Small intestine (tissue), 7 donors: ENCODE measurements at regions not wholly inside any gene's neighbourhood (a gene's known extent, or its start where the extent isn't known, plus 50 kb on each side); places are given as distances from the start of the nearest gene placed in this dataset.
"Not testable (repeated sequence)": the region's sequence is repeated elsewhere in the genome, so short reads cannot be mapped to it uniquely, and the experiment has no call there.

ENCODE experiments used
- DNase-seq, 2 donors: peaks; one replicate each; pipeline versions ENCODE4 v3.0.0 to v3.0.0-alpha.2; 2013
- FAIRE-seq: peaks from 2 replicates; lab custom pipeline; 2012; peaks lifted over from hg19 to GRCh38; lab: Jason Lieb, UNC
- H3K27ac ChIP-seq, 3 donors: one replicate each; pipeline ENCODE4 v1.5.1; 2013; ENCODE audit warnings: low read length in 2 of 3, mild to moderate bottlenecking in 2 of 3, control low read depth in 1 of 3, inconsistent platforms in 1 of 3, low read depth in 1 of 3, moderate library complexity in 1 of 3
- H3K27me3 ChIP-seq, 3 donors: one replicate each; pipeline ENCODE4 v1.6.1; 2013; ENCODE audit warnings: low read length in 3 of 3, inconsistent platforms in 1 of 3; ENCODE audit not compliant: control insufficient read depth in 3 of 3, insufficient read depth in 3 of 3
- H3K36me3 ChIP-seq, 3 donors: one replicate each; pipeline ENCODE4 v1.6.1; 2013; ENCODE audit warnings: low read length in 3 of 3, inconsistent platforms in 1 of 3, low read depth in 1 of 3, mild to moderate bottlenecking in 1 of 3, moderate library complexity in 1 of 3; ENCODE audit not compliant: control insufficient read depth in 3 of 3, insufficient read depth in 2 of 3
- H3K4me1 ChIP-seq, 3 donors: one replicate each; pipeline ENCODE4 v1.6.1; 2013; ENCODE audit warnings: low read length in 2 of 3, inconsistent platforms in 1 of 3, low read depth in 1 of 3, mild to moderate bottlenecking in 1 of 3, moderate library complexity in 1 of 3; ENCODE audit not compliant: control insufficient read depth in 3 of 3, insufficient read depth in 2 of 3
- H3K4me3 ChIP-seq, 3 donors: one replicate each; pipeline ENCODE4 v1.5.1; 2013; ENCODE audit warnings: low read length in 3 of 3, control low read depth in 1 of 3, inconsistent platforms in 1 of 3, low read depth in 1 of 3, mild to moderate bottlenecking in 1 of 3, moderate library complexity in 1 of 3
- H3K9me3 ChIP-seq, 2 donors: one replicate each; pipeline ENCODE4 v1.6.1; 2013; ENCODE audit warnings: low read depth in 1 of 2, low read length in 1 of 2; ENCODE audit not compliant: control insufficient read depth in 2 of 2, insufficient read depth in 1 of 2
- WGBS, 3 donors: extraction: QIAGEN DNeasy Blood & Tissue Kit; methylation state at CpG; one replicate each; pipeline ENCODE4 v1.1.7; 2013; 5-methylcytosine and 5-hydroxymethylcytosine counted together
- donor health status: healthy with polysubstance abuse.
- donor health status: control.
- donor health status: control.
- donor health status: Bipolar disorder and iron deficiency.
- donor health status: healthy.

DNA sequence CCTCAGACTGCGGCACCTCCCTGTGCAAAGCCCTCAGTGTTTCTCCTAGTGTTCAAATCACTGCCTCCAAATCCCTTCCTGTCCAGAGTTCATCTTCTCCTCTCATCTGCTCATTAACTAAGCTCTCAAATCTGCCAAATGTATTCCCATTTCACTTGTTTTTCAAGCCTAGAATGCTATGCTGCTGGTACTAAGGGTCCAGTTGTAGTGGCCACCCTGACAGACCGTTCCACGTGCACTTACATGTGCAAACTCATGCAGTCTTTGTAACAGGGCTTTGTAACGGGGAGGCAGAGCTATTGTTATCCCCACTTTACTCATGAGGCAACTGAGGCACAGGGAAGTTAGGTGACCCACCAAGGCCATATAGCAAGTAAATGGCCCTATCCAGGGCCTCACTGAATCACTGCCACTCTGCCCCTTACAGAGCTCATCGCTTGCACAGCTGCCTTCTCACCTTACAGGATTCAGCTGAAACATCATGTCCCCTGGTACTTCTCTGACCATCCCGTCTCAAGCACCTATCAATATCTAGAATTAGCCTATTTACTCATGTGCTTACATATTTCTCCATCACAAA, 153.0 kb upstream of the PDE1C start:
- H3K36me3 ChIP-seq, result no peaks in the 10 kb centered on the region
- peaks cover 0 to 7% of the 10 kb centered on the region in 2 donors for H3K9me3 ChIP-seq
- 80 to 91% (median 84%) methylated on average over 6 of the region's 6 CpGs for WGBS, 3 donors
- FAIRE-seq (no peak), DNase-seq (no peak)
- no peaks in the 10 kb centered on the region for H3K27me3 ChIP-seq
- no peak overlapping the region for H3K4me3 ChIP-seq
- H3K4me1 ChIP-seq, result no peaks in the 10 kb centered on the region
- no peak overlapping the region for H3K27ac ChIP-seq

DNA sequence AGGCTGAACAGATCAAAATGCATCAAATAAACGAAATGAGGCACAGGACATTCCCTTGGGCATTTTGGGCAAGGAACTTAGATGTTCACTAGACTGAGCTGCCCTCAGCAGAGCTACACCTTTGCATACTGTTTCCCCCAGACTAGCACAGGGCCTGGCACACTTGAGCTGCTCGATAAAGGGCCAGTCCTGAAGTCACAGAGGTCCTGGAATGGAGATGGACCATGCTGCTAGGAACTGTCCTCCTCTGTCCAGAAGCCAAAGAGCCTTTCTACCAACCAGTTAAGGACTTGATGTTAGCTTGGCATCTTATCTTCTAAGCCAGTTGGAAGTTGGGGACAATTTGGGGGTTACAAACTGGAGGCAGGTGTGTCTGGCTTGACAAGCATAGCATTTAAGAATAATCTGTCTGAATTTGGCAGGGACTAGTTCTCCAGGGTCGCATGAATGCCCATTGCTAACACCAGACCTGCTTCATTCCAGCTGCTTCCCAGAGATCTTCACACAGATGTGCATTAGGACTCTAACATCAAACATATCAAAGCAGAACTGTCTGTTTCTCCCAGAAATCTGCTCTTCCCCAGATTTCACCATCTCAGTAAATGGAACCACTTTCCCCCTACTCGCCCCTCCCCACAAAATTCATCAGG, 152.2 kb upstream of the PDE1C start:
- no peaks in the 10 kb centered on the region for H3K27me3 ChIP-seq
- no peak overlapping the region for H3K27ac ChIP-seq
- 51 to 72% (median 55%) methylated on average over 4 of the region's 4 CpGs for WGBS, 3 donors
- H3K36me3 ChIP-seq, result no peaks in the 10 kb centered on the region
- peaks cover 0 to 2% of the 10 kb centered on the region in 2 donors for H3K9me3 ChIP-seq
- DNase-seq (no peak), FAIRE-seq (no peak)
- H3K4me3 ChIP-seq, result no peak overlapping the region
- no peaks in the 10 kb centered on the region for H3K4me1 ChIP-seq

DNA sequence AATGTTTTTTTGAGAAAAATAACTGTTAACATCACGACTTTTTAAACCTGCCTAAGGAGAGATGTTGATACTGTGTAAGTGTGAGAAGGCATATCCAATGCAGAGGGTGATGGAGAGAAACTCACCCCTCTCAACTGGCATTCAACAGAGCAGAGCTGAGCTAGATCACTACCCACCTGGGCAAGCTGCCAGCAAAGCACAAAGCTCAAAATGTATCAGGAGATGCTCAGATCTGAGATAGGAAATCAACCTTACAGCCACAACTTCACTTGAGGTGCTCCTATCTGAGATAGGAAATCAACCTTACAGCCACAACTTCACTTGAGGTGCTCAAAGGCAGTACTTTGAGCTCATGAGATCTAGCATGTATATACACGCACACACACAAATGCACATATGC, 151.5 kb upstream of the PDE1C start:
- FAIRE-seq, result no peak
- Histone ChIP-seq H3K36me3 (no peaks in the 10 kb centered on the region), H3K9me3 (no peaks in the 10 kb centered on the region), H3K27ac (no peak overlapping the region), H3K27me3 (no peaks in the 10 kb centered on the region), H3K4me1 (no peaks in the 10 kb centered on the region), H3K4me3 (no peak overlapping the region)
- WGBS, 3 donors, result 58 to 70% (median 66%) methylated on average over 2 of the region's 2 CpGs
- DNase-seq, result no peak

DNA sequence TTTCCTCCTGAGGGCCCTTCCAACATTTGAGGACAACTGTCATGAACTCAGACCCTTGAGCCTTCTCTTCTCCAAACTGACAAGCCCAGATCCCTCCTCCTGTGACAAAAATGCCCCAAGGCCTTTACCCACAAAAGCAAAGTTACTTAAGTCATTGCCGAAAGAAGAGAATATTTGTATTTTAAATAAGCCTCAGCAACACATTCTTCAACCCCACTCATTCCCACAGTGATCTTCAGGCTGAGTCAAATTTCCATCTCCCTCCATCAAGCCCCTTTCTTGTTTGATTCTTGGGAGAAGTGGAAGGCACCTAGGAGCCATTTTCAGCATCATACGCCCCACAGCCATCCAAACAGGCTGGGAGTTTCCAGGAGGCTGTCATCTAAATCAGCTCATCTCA, 150.8 kb upstream of the PDE1C start:
- Histone ChIP-seq H3K36me3 (no peaks in the 10 kb centered on the region), H3K4me3 (no peak overlapping the region), H3K4me1 (no peaks in the 10 kb centered on the region), H3K27ac (no peak overlapping the region), H3K9me3 (no peaks in the 10 kb centered on the region), H3K27me3 (no peaks in the 10 kb centered on the region)
- DNase-seq (no peak), FAIRE-seq (no peak)
- WGBS, 3 donors, result 87 to 94% (median 93%) methylated on average over 2 of the region's 2 CpGs

DNA sequence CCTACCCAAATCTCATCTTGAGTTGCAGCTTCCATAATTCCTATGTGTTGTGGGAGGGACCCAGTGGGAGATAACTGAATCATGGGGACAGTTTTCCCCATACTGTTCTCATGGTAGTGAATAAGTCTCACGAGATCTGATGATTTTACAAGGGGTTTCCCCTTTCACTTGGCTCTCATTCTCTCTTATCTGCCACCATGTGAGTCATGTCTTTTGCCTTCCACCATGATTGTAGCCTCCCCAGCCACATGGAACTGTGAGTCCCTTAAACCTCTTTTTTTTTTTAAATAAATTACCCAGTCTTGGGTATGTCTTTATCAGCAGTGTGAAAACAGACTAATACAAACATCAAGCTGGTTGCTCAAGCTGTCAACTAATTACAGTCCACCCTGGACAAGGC, 149.6 kb upstream of the PDE1C start:
- not testable (repeated sequence) for H3K4me1 ChIP-seq, DNase-seq, FAIRE-seq, H3K27ac ChIP-seq, H3K4me3 ChIP-seq, H3K27me3 ChIP-seq, H3K36me3 ChIP-seq, H3K9me3 ChIP-seq
- WGBS, 3 donors, result 11 to 53% (median 17%) methylated on average over 1 of the region's 1 CpG

DNA sequence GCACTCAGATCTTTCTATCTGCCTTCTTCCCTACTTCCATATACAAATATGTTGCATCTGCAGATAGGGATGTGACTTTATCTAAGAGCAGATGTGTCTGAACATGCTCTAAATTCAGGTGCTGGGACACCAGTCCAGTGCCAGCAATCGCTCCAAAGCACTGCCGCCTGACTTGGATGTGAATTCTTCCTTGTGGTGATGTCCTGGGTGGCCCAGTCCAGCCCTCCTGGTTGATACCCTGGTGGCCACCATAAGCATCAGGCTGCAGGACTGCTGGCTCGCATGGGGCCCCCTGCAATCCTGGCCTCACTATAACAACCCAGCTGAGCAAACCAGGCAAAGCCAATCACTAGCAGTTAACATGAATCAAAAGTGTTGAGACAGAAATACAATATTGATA, 149.2 kb upstream of the PDE1C start:
- FAIRE-seq, result no peak
- no peaks in the 10 kb centered on the region for H3K4me1 ChIP-seq

DNA sequence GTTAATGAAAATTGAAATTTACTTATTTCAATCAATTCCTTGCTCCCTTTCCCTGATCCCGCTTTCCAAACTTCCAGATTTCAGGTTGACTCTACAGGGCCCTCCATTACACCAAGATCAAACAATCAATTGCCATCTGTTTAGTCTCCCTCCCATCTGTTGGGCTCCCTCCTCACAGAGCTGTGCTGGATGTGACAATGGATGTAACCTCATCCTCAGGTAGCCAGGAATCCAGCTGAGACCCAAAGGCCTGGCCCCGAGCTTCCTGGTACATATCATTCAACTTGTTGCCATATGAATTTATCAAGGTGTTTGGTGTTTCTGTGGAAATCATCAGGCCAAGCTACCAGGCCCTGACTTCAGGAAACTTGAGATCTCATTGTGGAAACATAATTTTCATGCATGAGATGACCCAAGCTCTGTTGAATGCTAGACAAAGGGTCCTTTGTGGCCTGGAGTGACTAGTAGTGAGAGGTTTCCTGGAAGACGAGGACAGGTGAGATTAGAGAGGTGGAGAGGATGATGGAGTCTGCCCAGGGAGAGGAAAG, 148.6 kb upstream of the PDE1C start:
- H3K36me3 ChIP-seq, result no peaks in the 10 kb centered on the region
- 33 to 72% (median 57%) methylated on average over 3 of the region's 3 CpGs for WGBS, 3 donors
- H3K27me3 ChIP-seq, result no peaks in the 10 kb centered on the region
- no peak overlapping the region for H3K4me3 ChIP-seq
- DNase-seq (no peak), FAIRE-seq (no peak)
- H3K4me1 ChIP-seq, result no peaks in the 10 kb centered on the region
- H3K27ac ChIP-seq, result no peak overlapping the region
- no peaks in the 10 kb centered on the region for H3K9me3 ChIP-seq

More for the DNA sequence above, 149.2 kb upstream of the PDE1C start:
- no peak for DNase-seq
- 88 to 95% (median 91%) methylated on average over 3 of the region's 3 CpGs for WGBS, 3 donors
- no peaks in the 10 kb centered on the region for H3K9me3 ChIP-seq
- H3K27me3 ChIP-seq, result no peaks in the 10 kb centered on the region
- no peak overlapping the region for H3K27ac ChIP-seq
- no peak overlapping the region for H3K4me3 ChIP-seq
- no peaks in the 10 kb centered on the region for H3K36me3 ChIP-seq

DNA sequence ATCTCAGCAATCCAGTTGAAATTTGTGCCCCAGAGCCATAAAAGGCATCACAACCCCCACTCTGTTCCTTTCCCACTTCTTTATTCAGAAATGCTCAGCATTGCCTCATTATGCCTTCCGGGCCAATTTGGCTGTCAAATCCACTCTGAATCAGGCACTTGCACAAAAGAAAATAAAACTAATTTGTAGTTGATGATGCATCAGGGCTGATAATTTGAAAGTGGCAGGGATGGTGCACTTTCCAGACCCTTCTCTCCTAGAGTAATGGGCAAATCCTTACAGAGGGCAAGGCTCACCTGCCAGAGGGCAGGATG, 147.9 kb upstream of the PDE1C start:
- Histone ChIP-seq H3K4me3 (no peak overlapping the region), H3K27ac (no peak overlapping the region), H3K4me1 (no peaks in the 10 kb centered on the region), H3K9me3 (no peaks in the 10 kb centered on the region), H3K36me3 (no peaks in the 10 kb centered on the region), H3K27me3 (no peaks in the 10 kb centered on the region)
- no peak for DNase-seq
- WGBS, 3 donors, result 88 to 96% (median 90%) methylated on average over 1 of the region's 1 CpG
- FAIRE-seq, result no peak
